GM23338 (cell line): ENCODE measurements at regions not wholly inside any gene's neighbourhood (a gene's known extent, or its start where the extent isn't known, plus 50 kb on each side); places are given as distances from the start of the nearest gene placed in this dataset.

Experiments used
- ATAC-seq: fragments of 200-7000 bp; cut with Tn5 transposase; 3 replicates; pipeline ENCODE4 v1.9.1; 2020
- DNase-seq: peaks from one replicate; pipeline ENCODE4 v3.0.0-alpha.2; 2015; ENCODE audit warnings: low spot score
- H2AFZ ChIP-seq: fragments of 200-600 bp; sonication (generic); 2 replicates; pipeline ENCODE4 v1.8.0; 2016; ENCODE audit warnings: antibody characterized with exemption, mild to moderate bottlenecking, moderate library complexity
- H3F3A ChIP-seq: fragments of 200-600 bp; sonication (generic); replicated peaks from 2 replicates; pipeline ENCODE4 v1.8.0; 2017; ENCODE audit warnings: antibody characterized with exemption, mixed run types, low read depth
- H3K27ac ChIP-seq: fragments of 200-600 bp; sonication (generic); 2 replicates; pipeline ENCODE4 v1.6.1; 2016; ENCODE audit warnings: low read depth
- H3K27me3 ChIP-seq: fragments of 200-600 bp; sonication (generic); 2 replicates; pipeline ENCODE4 v1.8.0; 2016; ENCODE audit warnings: mild to moderate bottlenecking, mixed run types, moderate library complexity; ENCODE audit not compliant: insufficient read depth
- H3K36me3 ChIP-seq: fragments of 200-600 bp; sonication (generic); 2 replicates; pipeline ENCODE4 v1.8.0; 2016; ENCODE audit warnings: mild to moderate bottlenecking; ENCODE audit not compliant: insufficient read depth
- H3K4me1 ChIP-seq: fragments of 200-600 bp; sonication (generic); 2 replicates; pipeline ENCODE4 v1.8.0; 2016; ENCODE audit warnings: mild to moderate bottlenecking, moderate library complexity; ENCODE audit not compliant: insufficient read depth
- H3K4me2 ChIP-seq: fragments of 200-600 bp; sonication (generic); 2 replicates; pipeline ENCODE4 v1.7.1; 2017; ENCODE audit warnings: mixed run types
- H3K4me3 ChIP-seq: fragments of 200-600 bp; sonication (generic); 2 replicates; pipeline ENCODE4 v1.6.1; 2016; ENCODE audit warnings: mixed run types
- H3K79me2 ChIP-seq: fragments of 200-600 bp; sonication (generic); replicated peaks from 2 replicates; pipeline ENCODE4 v1.8.0; 2017; ENCODE audit warnings: mild to moderate bottlenecking; ENCODE audit not compliant: insufficient read depth
- H3K9me2 ChIP-seq: fragments of 200-600 bp; sonication (generic); 2 replicates; pipeline ENCODE4 v1.8.0; 2017; ENCODE audit not compliant: insufficient read depth
- H4K20me1 ChIP-seq: fragments of 200-600 bp; sonication (generic); replicated peaks from 2 replicates; pipeline ENCODE4 v1.8.0; 2017; ENCODE audit warnings: mild to moderate bottlenecking; ENCODE audit not compliant: insufficient read depth
- H3K27ac Mint-ChIP-seq: 2 replicates; pipeline ENCODE4 v1.8.0; 2020; ENCODE audit warnings: inconsistent platforms, mild to moderate bottlenecking, moderate library complexity, mixed read lengths
- H3K27me3 Mint-ChIP-seq: 3 replicates; pipeline ENCODE4 v1.8.0; 2022; ENCODE audit warnings: low read depth, mild to moderate bottlenecking, moderate library complexity, mixed read lengths, inconsistent platforms; ENCODE audit not compliant: insufficient read depth, poor library complexity
- H3K36me3 Mint-ChIP-seq: 3 replicates; pipeline ENCODE4 v1.8.0; 2021; ENCODE audit warnings: low read depth, mild to moderate bottlenecking, inconsistent platforms, moderate library complexity, mixed read lengths
- H3K4me1 Mint-ChIP-seq: 3 replicates; pipeline ENCODE4 v1.8.0; 2020; ENCODE audit warnings: mild to moderate bottlenecking, inconsistent platforms, mixed read lengths
- H3K4me3 Mint-ChIP-seq: 3 replicates; pipeline ENCODE4 v1.8.0; 2021; ENCODE audit warnings: moderate library complexity, mild to moderate bottlenecking, inconsistent platforms, mixed read lengths
- H3K9me3 Mint-ChIP-seq: 3 replicates; pipeline ENCODE4 v1.8.0; 2020; ENCODE audit warnings: moderate library complexity, mild to moderate bottlenecking, inconsistent platforms, mixed read lengths
- EZH2phosphoT487 ChIP-seq: fragments of 200-600 bp; sonication (generic); IDR thresholded peaks from one replicate; pipeline ENCODE4 v1.8.1; 2018; ENCODE audit warnings: antibody characterized with exemption; ENCODE audit not compliant: unreplicated experiment
- NANOG ChIP-seq: IDR thresholded peaks from 2 replicates; pipeline ENCODE4 v1.6.1; 2016; ENCODE audit warnings: antibody characterized with exemption, borderline replicate concordance
- REST ChIP-seq: IDR thresholded peaks from one replicate; pipeline ENCODE4 v1.6.1; 2018; ENCODE audit warnings: antibody characterized with exemption; ENCODE audit not compliant: unreplicated experiment
- ZNF114 ChIP-seq: fragments of 250-450 bp; sonication (Bioruptor Pico); IDR thresholded peaks from 2 replicates; pipeline ENCODE4 v1.5.0; 2020; ENCODE audit warnings: mild to moderate bottlenecking, moderate library complexity
- ZNF462 ChIP-seq: fragments of 250-450 bp; sonication (Bioruptor Pico); IDR thresholded peaks from 2 replicates; pipeline ENCODE4 v1.5.0; 2020; ENCODE audit warnings: mild to moderate bottlenecking, moderate library complexity
- TF ChIP-seq, protein P1 (sequence below), 2 experiments: fragments of 200-600 bp in 1 of 2; sonication (generic) in 1 of 2; conservative IDR thresholded peaks; 2 replicates each; pipeline versions ENCODE4 v1.5.1 to v1.6.1; 2016 to 2017; ENCODE audit warnings: antibody characterized with exemption in 2 of 2, low read depth in 2 of 2, mild to moderate bottlenecking in 2 of 2, moderate library complexity in 1 of 2

DNA sequence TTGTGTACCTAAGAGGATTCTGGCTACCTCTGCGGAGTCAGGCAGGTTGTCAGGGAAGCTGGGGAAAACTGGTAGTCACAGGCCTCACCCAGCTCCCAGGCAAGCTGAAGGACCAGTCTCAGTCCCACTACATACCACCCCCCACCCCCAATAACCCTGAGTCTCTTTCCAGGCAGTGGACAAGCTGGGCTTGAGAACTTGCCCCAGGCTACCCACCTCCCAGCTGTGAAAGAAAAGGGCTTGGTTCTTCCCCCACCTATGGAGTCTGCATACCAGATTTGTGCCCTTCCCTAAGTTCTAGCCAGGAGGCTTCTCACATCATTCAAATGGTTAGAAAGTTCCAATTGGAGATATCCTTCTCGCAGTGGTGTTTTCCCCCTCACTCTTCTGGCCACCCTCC is 1678.8 kb downstream of the MAT2B start:
- Mint-ChIP-seq H3K36me3 (peaks cover 10% of the 10 kb centered on the region; the same call in 2 of the 3 replicates), H3K9me3 (peaks cover 17% of the 10 kb centered on the region), H3K4me3 (no peak overlapping the region), H3K27ac (peak overlapping the region; percentile 38), H3K4me1 (no peaks in the 10 kb centered on the region), H3K27me3 (peaks cover 4% of the 10 kb centered on the region)
- Histone ChIP-seq H3K27ac (no peak overlapping the region), H3K27me3 (no peaks in the 10 kb centered on the region), H3K79me2 (no peaks in the 10 kb centered on the region), H4K20me1 (no peaks in the 10 kb centered on the region), H3K4me1 (no peaks in the 10 kb centered on the region), H3K4me3 (no peak overlapping the region), H2AFZ (no peak overlapping the region), H3K36me3 (no peaks in the 10 kb centered on the region), H3K4me2 (no peak overlapping the region), H3F3A (no peaks in the 10 kb centered on the region), H3K9me2 (no peaks in the 10 kb centered on the region)
- no peak for DNase-seq
- ATAC-seq, result no peak
- TF ChIP-seq EZH2phosphoT487, result no peak
- TF ChIP-seq, protein P1, sequence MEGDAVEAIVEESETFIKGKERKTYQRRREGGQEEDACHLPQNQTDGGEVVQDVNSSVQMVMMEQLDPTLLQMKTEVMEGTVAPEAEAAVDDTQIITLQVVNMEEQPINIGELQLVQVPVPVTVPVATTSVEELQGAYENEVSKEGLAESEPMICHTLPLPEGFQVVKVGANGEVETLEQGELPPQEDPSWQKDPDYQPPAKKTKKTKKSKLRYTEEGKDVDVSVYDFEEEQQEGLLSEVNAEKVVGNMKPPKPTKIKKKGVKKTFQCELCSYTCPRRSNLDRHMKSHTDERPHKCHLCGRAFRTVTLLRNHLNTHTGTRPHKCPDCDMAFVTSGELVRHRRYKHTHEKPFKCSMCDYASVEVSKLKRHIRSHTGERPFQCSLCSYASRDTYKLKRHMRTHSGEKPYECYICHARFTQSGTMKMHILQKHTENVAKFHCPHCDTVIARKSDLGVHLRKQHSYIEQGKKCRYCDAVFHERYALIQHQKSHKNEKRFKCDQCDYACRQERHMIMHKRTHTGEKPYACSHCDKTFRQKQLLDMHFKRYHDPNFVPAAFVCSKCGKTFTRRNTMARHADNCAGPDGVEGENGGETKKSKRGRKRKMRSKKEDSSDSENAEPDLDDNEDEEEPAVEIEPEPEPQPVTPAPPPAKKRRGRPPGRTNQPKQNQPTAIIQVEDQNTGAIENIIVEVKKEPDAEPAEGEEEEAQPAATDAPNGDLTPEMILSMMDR (conservative IDR thresholded peaks at IDR 0.05; ENCODE audit: low read depth in 2 of 2), result no peak
- no peak for TF ChIP-seq NANOG
- no peak for TF ChIP-seq ZNF462 (CRISPR knock-in tag)
- TF ChIP-seq ZNF114 (CRISPR knock-in tag), result no peak
- TF ChIP-seq REST, result no peak
